COR-L47 (cell line): ENCODE measurements at regions not wholly inside any gene's neighbourhood (a gene's known extent, or its start where the extent isn't known, plus 50 kb on each side); places are given as distances from the start of the nearest gene placed in this dataset.
A peak's percentile ranks its signal among the peaks of the same experiment; 100 is the strongest.

ENCODE experiments used
- DNase-seq: peaks from one replicate; lab custom pipeline; 2025; lab: John Stamatoyannopoulos, UW

GRCh38 chr2:18253686-18254197 is 306.7 kb downstream of the RDH14 start:
- no peak for DNase-seq

DNA sequence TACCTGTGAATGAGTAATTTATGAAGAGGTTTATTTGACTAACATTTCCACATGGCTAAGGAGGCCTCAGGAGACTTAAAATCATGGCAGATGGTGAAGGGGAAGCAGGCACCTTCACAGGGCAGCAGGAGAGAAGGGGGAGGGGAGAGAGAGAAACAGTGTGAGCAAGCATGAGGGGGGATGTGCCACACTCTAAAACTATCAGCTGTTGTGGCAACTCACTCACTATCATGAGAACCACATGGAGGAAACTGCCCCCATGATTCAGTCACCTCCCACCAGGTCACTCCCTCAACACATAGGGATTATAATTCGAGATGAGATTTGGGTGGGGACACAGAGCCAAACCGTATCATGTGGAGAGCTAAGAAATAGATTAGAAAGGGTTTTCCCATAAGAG is 309.0 kb downstream of the RDH14 start:
- DNase-seq: no peak

GRCh38 chr2:18247282-18248110 is 313.0 kb downstream of the RDH14 start:
- DNase-seq: peak; percentile 33

DNA sequence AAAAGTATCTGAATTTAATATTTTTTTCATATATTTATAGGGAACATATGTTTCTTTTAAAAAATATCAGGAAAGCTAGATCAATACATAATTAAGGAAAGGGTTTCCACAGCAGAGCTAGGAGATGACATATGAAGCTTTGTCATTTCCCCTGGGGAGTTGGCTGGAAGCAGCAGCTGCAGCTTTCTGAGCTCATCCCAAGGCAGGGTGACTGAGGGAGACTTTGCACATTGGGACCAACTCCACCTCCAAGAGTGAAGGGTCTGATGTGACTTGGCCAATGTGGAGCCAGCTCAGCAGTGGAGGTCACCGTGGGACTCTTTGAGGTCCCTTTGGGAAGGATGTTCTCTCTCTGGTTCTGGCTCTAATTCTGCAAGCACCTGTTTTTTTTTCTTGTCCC is 315.1 kb downstream of the RDH14 start:
- no peak for DNase-seq

DNA sequence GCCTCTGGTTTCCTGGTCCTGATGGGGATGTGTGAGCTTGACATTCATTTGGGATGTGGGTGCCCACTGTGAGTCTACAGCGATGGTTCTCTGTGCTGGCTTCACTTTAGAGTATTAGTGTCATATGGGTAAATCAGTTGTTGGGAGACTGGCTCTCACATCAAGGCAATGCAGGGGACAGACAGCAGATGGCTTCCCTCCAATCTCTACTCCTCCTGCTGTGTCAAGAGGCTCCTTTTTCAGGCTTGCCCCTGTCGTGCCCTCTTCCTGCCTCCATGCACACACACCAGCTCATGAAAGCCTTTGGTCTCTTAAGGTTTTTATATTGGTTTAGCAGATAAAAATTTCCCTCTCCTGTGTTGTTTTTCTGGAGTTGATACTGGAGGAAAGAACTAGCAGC is 315.6 kb downstream of the RDH14 start:
- no peak for DNase-seq

GRCh38 chr2:18243816-18244215 is 316.6 kb downstream of the RDH14 start:
- DNase-seq: no peak

DNA sequence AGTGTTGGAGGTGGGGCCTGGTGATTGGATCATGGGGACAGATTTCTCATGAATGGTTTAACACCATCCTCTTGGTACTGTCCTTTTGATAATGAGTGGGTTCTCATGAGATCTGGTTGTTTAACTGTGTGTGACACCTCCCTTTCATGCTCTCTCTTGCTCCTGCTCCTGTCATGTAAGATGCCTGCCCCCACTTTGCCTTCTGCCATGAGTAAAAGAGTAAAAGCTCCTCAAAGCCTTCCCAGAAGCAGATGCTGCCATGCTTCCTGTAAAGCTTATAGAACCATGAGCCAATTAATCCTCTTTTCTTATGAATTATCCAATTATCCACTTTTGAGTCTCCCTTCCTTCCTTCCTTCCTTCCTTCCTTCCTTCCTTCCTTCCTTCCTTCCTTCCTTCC is 317.7 kb downstream of the RDH14 start:
- no peak for DNase-seq

GRCh38 chr2:18238209-18238608 is 322.2 kb downstream of the RDH14 start:
- DNase-seq: no peak

DNA sequence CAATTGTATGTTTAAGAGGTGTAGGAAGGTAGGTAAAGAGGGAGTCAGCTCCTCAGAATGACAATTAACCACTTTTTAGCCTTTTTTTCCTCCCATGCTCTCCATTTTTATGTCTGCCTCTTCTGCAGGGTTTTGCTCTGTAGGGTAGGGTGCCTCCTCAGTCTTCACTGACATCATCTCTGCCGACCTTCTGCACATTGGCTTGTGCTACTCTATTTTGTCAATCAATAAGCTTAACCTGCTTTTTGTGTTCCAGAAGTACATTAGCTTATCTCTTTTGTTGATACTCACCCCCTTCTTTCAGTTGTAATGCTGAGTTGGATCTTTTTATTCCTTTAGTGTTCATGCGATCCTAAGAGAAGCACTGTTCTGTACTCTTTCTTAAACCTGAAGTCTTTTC is 323.2 kb downstream of the RDH14 start:
- DNase-seq: no peak

- DNase-seq: no peak
These were observed 327.6 kb downstream of the RDH14 start for GRCh38 chr2:18232731-18233438.

- no peak for DNase-seq
These were observed 329.8 kb downstream of the RDH14 start for GRCh38 chr2:18230668-18231067.

DNA sequence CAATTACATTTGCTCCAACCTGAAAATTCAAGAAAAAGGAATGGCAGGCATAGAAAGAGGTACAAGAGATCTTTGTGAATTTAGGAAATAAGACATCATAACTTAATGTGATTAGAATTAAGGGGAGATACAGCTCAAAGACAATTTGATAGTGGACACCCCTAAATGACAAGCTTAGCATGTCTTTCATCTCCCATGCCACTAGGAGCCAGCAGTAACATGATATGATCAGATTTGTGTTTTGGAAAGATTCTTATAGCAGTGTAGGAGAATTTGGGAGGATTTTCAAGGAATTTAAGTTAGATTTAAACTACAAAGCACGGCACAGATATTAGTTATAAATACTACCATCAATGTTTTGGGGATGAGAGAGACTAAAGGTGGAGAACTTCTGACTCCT is 340.8 kb downstream of the RDH14 start:
- no peak for DNase-seq

GRCh38 chr2:18218160-18218933 is 339.9 kb downstream of the KCNS3 start:
- no peak for DNase-seq

GRCh38 chr2:18214936-18215335 is 336.5 kb downstream of the KCNS3 start:
- no peak for DNase-seq

- no peak for DNase-seq
These were observed 335.5 kb downstream of the KCNS3 start for GRCh38 chr2:18213986-18214385.

GRCh38 chr2:18209934-18210639 is 331.6 kb downstream of the KCNS3 start:
- DNase-seq: peak; percentile 47

DNA sequence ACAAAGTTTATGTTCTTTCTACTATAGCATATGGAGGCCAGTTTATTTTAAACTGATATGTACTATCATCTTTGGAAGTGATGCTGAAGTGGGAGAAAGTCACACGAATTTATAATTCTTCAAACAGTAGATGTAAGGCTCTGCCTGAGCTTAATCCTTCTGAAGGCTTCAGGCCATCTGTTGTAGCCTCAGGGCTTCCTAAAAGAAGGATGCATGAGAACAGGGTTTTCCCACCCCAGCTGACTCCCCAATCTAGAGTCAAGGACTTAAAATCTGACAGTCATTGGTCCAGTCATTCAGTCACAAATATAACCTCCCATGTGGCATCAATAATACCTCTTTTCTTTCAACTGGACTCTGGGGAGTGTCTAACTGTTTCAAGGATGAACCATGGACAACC is 330.5 kb downstream of the KCNS3 start:
- DNase-seq: no peak

DNA sequence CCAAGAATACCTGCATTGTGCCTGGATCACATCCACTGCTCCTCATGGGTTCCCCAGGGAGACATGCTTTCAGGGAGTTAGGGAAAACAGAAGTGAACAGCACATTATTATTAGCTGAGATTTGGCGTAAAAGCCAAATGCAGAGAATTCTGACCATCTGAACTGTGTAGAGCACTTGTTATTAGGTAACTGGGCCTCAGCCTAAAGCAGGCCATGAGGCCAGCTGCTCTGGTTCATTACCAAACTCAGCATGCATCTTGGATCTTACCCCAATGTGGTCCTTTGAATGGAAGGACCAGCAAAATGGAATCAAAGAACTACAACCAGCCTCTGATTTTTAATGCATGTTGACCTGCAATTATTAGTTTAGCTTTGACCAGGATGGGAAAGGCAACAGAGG is 322.3 kb downstream of the KCNS3 start:
- DNase-seq: no peak

- DNase-seq: no peak
These were observed 320.2 kb downstream of the KCNS3 start for GRCh38 chr2:18198677-18199076.

GRCh38 chr2:18194161-18194560 is 315.7 kb downstream of the KCNS3 start:
- no peak for DNase-seq

DNA sequence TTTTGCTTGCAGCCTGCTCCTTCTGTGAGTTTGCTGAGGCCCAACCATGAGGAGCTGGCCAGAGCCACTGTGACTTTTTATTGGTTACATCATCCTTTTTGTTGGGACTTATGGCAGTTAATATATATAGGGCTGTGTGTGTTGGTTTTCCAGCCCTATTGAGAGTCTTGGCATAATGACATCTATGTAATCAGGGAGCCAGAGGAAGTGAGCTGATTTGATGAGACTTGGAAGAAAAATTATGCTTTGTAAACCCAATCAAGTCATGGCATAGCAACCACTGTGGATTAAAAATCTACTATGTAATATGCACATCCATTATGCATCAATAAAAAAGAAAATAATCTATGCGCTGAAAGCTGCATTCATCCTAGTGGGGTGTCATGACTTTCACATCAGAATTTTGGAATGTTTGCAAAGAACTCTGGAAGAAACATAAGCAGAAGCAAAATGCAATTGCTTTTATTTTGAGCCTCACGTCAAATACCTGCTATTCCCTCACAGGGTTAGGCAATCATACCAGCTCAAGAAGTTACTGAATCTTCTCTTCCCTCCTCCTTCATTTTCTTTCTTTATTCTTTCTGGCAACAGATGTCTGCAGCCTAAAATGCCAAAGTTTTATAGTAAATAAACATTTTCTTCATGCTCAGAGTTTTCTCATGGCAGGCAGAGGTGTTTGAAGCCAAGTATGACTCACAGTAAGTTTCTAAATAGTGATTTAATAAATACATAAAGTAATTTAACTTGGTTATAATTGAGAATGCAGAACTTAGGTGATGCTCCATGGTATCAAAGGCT is 308.5 kb downstream of the KCNS3 start:
- no peak for DNase-seq
